Fibroblast of mammary gland (primary cell): ENCODE measurements at regions not wholly inside any gene's neighbourhood (a gene's known extent, or its start where the extent isn't known, plus 50 kb on each side); places are given as distances from the start of the nearest gene placed in this dataset.

ENCODE experiments used
- DNase-seq: peaks from one replicate; pipeline ENCODE4 v3.0.0-alpha.2; 2010; ENCODE audit warnings: low read depth
- H3K4me3 ChIP-seq: 2 replicates; pipeline ENCODE4 v1.5.1; 2011; ENCODE audit warnings: low read depth, mild to moderate bottlenecking, low read length, moderate library complexity; ENCODE audit not compliant: control insufficient read depth
- TF ChIP-seq, protein P1 (sequence below): conservative IDR thresholded peaks from 2 replicates; pipeline ENCODE4 v1.5.1; 2011; ENCODE audit warnings: low read depth, low read length, inconsistent platforms; ENCODE audit not compliant: control insufficient read depth, insufficient read depth

DNA sequence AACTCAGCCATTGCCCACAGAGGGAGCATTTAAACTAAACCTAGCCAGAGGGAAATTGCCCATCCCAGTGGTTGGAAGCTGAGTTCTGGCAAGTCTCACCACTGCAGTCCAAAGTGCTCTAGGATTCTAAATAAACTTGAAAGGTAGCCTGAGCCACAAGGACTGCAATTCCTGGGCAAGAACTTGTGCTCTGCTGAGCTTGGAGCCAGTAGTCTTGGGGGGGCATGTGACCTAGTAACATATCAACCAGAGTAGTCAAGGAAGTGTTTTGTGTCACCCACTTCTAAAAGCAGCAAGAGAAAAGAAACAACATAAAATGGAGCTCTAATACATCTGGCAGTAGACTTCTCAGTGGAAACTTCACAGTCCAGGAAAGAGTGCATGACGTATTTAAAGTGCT is 167.0 kb downstream of the PTH2R start:
- DNase-seq, result no peak
- no peak overlapping the region for H3K4me3 ChIP-seq
- TF ChIP-seq, protein P1, sequence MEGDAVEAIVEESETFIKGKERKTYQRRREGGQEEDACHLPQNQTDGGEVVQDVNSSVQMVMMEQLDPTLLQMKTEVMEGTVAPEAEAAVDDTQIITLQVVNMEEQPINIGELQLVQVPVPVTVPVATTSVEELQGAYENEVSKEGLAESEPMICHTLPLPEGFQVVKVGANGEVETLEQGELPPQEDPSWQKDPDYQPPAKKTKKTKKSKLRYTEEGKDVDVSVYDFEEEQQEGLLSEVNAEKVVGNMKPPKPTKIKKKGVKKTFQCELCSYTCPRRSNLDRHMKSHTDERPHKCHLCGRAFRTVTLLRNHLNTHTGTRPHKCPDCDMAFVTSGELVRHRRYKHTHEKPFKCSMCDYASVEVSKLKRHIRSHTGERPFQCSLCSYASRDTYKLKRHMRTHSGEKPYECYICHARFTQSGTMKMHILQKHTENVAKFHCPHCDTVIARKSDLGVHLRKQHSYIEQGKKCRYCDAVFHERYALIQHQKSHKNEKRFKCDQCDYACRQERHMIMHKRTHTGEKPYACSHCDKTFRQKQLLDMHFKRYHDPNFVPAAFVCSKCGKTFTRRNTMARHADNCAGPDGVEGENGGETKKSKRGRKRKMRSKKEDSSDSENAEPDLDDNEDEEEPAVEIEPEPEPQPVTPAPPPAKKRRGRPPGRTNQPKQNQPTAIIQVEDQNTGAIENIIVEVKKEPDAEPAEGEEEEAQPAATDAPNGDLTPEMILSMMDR, result no peak

- DNase-seq, result no peak
- H3K4me3 ChIP-seq, result no peak overlapping the region
- TF ChIP-seq, protein P1, result no peak
Measured at GRCh38 chr2:208579678-208580077, 173.1 kb downstream of the PTH2R start.

DNA sequence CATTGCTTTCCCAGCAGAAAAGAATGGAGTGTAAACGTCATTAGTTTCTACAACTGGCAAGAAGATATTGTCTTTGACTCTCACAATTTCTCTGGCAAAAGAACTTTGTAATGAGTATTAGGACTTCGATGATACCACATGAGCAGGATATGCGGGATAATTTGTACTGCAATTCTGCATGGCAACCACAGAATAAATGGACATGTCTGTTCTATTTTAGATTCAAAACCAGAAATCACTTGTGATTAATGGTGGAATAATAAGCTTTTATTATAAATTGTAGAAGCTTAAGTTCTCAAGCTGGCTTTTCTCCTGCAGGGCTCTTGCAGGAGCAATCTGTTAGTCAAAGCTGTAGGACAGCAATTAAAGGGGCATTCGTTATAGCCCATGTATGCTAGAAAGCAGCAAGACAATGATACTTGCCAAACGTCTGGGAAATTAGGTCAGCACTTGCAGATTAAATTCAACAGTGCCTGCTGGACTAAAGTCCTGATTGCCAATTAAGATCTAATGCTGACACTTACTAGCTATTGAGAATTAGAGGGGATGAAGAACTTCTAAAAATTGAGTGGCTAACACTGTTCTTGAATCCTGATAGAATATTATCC is 177.9 kb downstream of the PTH2R start:
- no peak for DNase-seq
- TF ChIP-seq, protein P1, result no peak
- H3K4me3 ChIP-seq, result no peak overlapping the region

DNA sequence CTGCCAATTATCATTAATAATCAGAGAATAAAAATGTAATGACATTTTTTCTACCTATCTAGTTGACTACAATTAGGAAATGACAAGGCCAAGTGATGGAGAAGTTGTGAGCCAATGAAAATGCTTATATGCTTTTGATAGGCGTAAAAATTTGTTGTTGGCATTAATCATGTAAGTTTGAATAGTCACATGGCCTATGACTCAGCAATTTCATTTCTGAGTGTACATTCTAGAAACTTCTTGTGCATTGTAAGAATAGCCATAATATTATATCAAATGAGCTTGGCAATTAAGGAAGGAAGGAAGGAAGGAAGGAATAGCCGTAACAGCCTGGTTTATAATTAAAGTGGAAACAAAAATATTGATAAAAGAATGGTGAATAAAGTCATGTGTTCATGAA is 179.9 kb downstream of the PTH2R start:
- no peak overlapping the region for H3K4me3 ChIP-seq
- no peak for DNase-seq
- TF ChIP-seq, protein P1, result no peak

- DNase-seq, result no peak
- H3K4me3 ChIP-seq, result no peak overlapping the region
Measured at GRCh38 chr2:208594642-208595385, 188.2 kb downstream of the PTH2R start.

GRCh38 chr2:208595386-208596275 is 189.0 kb downstream of the PTH2R start:
- TF ChIP-seq, protein P1, result no peak
- no peak overlapping the region for H3K4me3 ChIP-seq
- peak; percentile 1 for DNase-seq

More at GRCh38 chr2:208594642-208595385, 188.2 kb downstream of the PTH2R start:
- TF ChIP-seq, protein P1, result no peak
